A673 (cell line): ENCODE measurements at regions not wholly inside any gene's neighbourhood (a gene's known extent, or its start where the extent isn't known, plus 50 kb on each side); places are given as distances from the start of the nearest gene placed in this dataset.
"Not testable (repeated sequence)": the region's sequence is repeated elsewhere in the genome, so short reads cannot be mapped to it uniquely, and the experiment has no call there.

Source experiments
- BruUV-seq: library from RNA; stranded (reverse); fragments of 400-500 nt; replicated peaks from 2 replicates; lab custom pipeline; 2021; lab: Mats Ljungman, UMichigan
- CTCF ChIA-PET: fragments of 300-600 bp; sonication (Branson Sonifier 250); formaldehyde crosslinking; loops from one replicate; lab custom pipeline; 2022; ENCODE audit warnings: antibody characterized with exemption; lab: Charles Lee
- POLR2A ChIA-PET: fragments of 300-600 bp; sonication (Branson Sonifier 250); formaldehyde crosslinking; loops from one replicate; lab custom pipeline; 2022; ENCODE audit warnings: antibody characterized with exemption; ENCODE audit not compliant: low non-redundant PET; lab: Charles Lee
- DNase-seq: peaks from one replicate; pipeline ENCODE4 v3.0.0-alpha.2; 2015; ENCODE audit warnings: low spot score
- H3K27ac ChIP-seq: fragments of 200-600 bp; sonication (generic); 2 replicates; pipeline ENCODE4 v1.5.1; 2016; ENCODE audit warnings: mixed run types, low read depth, mild to moderate bottlenecking, mixed read lengths, antibody characterized with exemption, low read length; ENCODE audit not compliant: poor library complexity, severe bottlenecking
- H3K27me3 ChIP-seq: fragments of 200-600 bp; sonication (generic); replicated peaks from 2 replicates; pipeline ENCODE4 v1.6.1; 2017; ENCODE audit warnings: mixed run types, low read depth, mild to moderate bottlenecking, mixed read lengths, antibody characterized with exemption, low read length; ENCODE audit not compliant: insufficient read depth, poor library complexity
- H3K36me3 ChIP-seq: fragments of 200-600 bp; sonication (generic); 2 replicates; pipeline ENCODE4 v1.6.1; 2016; ENCODE audit warnings: mixed run types, mild to moderate bottlenecking, mixed read lengths, antibody characterized with exemption, low read length; ENCODE audit not compliant: insufficient read depth, poor library complexity, severe bottlenecking
- H3K4me1 ChIP-seq: fragments of 200-600 bp; sonication (generic); 2 replicates; pipeline ENCODE4 v1.6.1; 2017; ENCODE audit warnings: mixed run types, mild to moderate bottlenecking, mixed read lengths, antibody characterized with exemption, low read length; ENCODE audit not compliant: insufficient read depth, poor library complexity, severe bottlenecking
- H3K4me3 ChIP-seq: fragments of 200-600 bp; sonication (generic); 2 replicates; pipeline ENCODE4 v1.5.1; 2016; ENCODE audit warnings: low read depth, mixed run types, mild to moderate bottlenecking, mixed read lengths, low read length; ENCODE audit not compliant: poor library complexity, severe bottlenecking
- H3K9me3 ChIP-seq: fragments of 200-600 bp; sonication (generic); 2 replicates; pipeline ENCODE4 v1.6.1; 2016; ENCODE audit warnings: mixed run types, low read depth, mild to moderate bottlenecking, mixed read lengths, antibody characterized with exemption, low read length; ENCODE audit not compliant: poor library complexity, severe bottlenecking
- CTCF ChIP-seq: fragments of 300-800, 200-600 bp; sonication (generic); conservative IDR thresholded peaks from 2 replicates; pipeline ENCODE4 v1.5.1; 2017; ENCODE audit warnings: low read depth, mild to moderate bottlenecking, antibody characterized with exemption, low read length, moderate library complexity, mixed read lengths
- EZH2 ChIP-seq: fragments of 200-600 bp; sonication (generic); IDR thresholded peaks from 2 replicates; pipeline ENCODE4 v1.6.1; 2017; ENCODE audit warnings: borderline replicate concordance, low read depth, mild to moderate bottlenecking, mixed read lengths, antibody characterized with exemption, low read length; ENCODE audit not compliant: poor library complexity, severe bottlenecking
- intact Hi-C: fragments of 100-400 bp; cut with micrococcal nuclease; formaldehyde crosslinking; loops from one replicate; pipeline ENCODE4 v1.10.0; 2022; ENCODE audit not compliant: unreplicated experiment

- H3K4me1 ChIP-seq: no peaks in the 10 kb centered on the region
- no peak for TF ChIP-seq CTCF
- TF ChIP-seq EZH2: no peak
- no peak for DNase-seq
- no peaks in the 10 kb centered on the region for H3K9me3 ChIP-seq
- H3K27ac ChIP-seq: no peak overlapping the region
- H3K27me3 ChIP-seq: no peaks in the 10 kb centered on the region
- BruUV-seq: no TSS peak
- no peaks in the 10 kb centered on the region for H3K36me3 ChIP-seq
- intact Hi-C loops: no loop called here
- H3K4me3 ChIP-seq: no peak overlapping the region
- POLR2A ChIA-PET: no interaction called here
- CTCF ChIA-PET: no interaction called here
These were observed 257.2 kb downstream of the PTGER3 start for GRCh38 chr1:70790232-70790923.

- H3K27me3 ChIP-seq, POLR2A ChIA-PET, H3K27ac ChIP-seq, CTCF ChIA-PET, H3K9me3 ChIP-seq, BruUV-seq, H3K4me3 ChIP-seq, DNase-seq, intact Hi-C loops, H3K4me1 ChIP-seq, H3K36me3 ChIP-seq: not testable (repeated sequence)
These were observed 252.6 kb downstream of the PTGER3 start for GRCh38 chr1:70795064-70795463.

GRCh38 chr1:70796298-70796697 is 251.3 kb downstream of the PTGER3 start:
- H3K4me3 ChIP-seq, POLR2A ChIA-PET, DNase-seq, CTCF ChIA-PET, H3K27me3 ChIP-seq, H3K27ac ChIP-seq, BruUV-seq, H3K9me3 ChIP-seq, H3K36me3 ChIP-seq, intact Hi-C loops, H3K4me1 ChIP-seq: not testable (repeated sequence)

GRCh38 chr1:70802625-70803024 is 245.0 kb downstream of the PTGER3 start:
- H3K27me3 ChIP-seq, intact Hi-C loops, H3K27ac ChIP-seq, H3K9me3 ChIP-seq, H3K4me3 ChIP-seq, BruUV-seq, H3K36me3 ChIP-seq, CTCF ChIA-PET, DNase-seq, H3K4me1 ChIP-seq: not testable (repeated sequence)
- POLR2A ChIA-PET: interaction anchor here (0.6 kb wide), 1 partner anchor 1906 kb away, joined by 4 read pairs; no protein-coding TSS in a partner anchor
